ENCODE measurements at regions not wholly inside any gene's neighbourhood (a gene's known extent, or its start where the extent isn't known, plus 50 kb on each side); places are given as distances from the start of the nearest gene placed in this dataset.

GRCh38 chr10:14468023-14468441 is 137.3 kb upstream of the FRMD4A start:
- DNase-seq, result no peak

DNA sequence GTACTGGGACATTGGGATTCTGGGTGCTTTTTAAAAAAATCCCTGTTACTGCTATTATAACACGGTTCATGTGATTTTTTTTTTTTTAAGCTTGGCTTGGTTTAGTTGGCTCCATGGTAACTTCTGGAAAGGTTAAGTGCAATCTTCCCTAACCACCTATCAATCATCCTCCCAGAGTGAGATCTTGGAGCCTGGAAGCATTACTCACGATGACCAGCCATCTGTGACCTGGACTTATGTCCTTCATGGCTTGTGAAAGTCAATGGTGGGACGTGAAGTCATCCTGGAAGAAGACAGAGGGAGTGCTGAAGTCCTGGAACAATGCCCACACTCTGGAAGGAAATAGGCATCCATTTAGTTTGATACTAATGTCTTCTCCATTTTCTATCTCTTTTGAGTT is 135.5 kb upstream of the FRMD4A start:
- no peak for DNase-seq

- no peak for DNase-seq
These were observed 129.7 kb upstream of the FRMD4A start for GRCh38 chr10:14460447-14460846.

- no peak for DNase-seq
These were observed 128.9 kb upstream of the FRMD4A start for GRCh38 chr10:14459665-14460064.

DNA sequence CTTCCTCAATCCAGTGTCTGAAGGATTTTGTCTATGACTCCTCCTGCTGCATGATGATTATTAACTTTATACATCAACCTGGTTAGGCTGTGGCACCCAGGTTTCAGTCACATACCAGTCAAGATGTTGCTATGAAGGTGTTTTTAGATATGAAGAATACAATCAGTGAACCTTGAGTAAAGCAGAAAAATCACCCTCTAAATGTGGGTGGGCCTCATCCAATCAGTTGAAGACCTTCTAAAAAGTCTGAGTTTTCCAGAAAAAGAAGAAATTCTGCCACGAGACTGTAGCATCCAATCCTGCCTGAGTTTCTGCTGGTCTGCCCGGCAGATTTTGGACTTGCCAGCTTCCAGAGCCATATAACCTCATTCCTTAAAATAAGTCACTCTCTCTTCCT is 126.1 kb upstream of the FRMD4A start:
- DNase-seq, result no peak

DNA sequence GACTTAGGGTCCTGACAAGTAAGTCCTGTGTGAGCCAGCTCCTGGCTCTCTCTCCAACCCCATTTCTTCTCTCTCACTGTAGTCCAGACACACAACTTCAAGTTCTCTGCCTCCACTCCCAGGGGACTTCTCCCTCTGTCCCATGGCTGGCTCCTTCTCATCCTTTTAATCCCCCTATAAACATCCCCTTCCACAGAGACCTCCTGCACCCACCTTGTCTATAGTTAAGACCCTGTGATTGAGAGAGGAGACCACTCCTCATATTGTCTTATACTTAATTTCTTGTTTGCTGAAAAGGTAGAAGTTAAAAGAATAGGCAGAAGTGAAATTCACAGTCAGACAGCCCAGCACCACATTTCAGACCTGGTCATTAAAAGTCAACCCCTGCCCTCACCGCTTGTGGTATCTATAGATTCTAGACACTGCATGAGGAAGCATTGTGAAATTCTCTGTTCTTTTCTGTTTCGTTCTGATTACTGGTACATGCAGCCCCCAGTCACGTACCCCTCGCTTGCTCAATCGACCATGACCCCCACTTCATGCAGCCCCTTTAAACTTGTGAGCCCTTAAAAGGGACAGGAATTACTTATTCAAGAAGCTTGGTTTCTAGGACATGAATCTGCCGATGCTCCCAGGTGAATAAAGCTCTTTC is 125.6 kb upstream of the FRMD4A start:
- DNase-seq, result peak; percentile 70

DNA sequence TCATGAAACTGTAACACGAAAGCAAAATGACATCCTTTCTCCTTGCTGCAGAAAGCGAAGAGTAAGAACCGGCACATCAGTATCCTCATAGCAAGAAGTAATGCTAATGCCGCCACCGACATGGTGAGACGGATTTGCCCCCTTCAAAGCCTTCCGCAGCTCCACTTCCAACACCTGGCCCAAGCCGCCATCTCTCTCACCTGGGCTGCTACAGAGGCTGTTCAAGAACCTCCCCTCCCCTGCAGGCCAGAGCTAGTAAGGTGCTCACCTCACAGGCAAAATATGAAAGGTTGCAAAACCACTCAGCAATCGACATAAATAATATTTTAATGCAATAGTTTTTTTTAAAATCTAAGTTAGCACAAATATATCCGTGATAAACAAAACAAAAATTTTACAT is 123.9 kb upstream of the FRMD4A start:
- no peak for DNase-seq

DNA sequence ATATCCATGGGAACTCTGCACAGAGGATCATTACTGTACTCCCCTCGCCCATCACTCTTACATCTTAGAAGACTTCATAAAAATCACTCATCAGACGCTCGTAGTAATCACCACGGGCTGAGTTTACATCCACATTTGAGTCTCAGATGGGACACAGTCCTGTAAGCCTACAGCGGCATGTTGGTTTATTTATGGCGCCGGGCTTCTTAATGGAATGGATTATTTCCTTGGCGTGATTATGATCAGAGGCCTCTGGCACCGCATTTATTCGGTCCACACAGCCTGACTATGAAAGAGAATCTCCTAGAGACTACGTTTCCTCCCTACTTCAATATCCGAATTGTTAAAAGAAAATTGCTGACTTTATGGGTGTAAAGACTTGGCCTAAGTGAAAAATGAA is 123.5 kb upstream of the FRMD4A start:
- no peak for DNase-seq

GRCh38 chr10:14453593-14453992 is 122.9 kb upstream of the FRMD4A start:
- DNase-seq, result no peak

DNA sequence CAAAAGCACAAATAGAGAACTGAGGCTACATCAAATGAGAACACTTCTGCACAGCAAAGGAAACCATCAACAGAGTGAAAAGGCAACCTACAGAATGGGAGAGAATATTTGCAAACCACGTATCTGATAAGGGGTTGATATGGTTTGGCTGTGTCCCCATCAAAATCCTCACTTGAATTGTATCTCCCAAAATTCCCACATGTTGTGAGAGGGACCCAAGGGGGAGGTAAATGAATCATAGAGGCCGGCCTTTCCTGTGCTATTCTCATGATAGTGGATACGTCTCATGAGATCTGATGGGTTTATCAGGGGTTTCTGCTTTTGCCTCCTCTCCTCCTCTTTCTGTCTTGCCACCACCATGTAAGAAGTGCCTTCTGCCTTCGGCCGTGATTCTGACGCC is 120.6 kb upstream of the FRMD4A start:
- no peak for DNase-seq

GRCh38 chr10:14450041-14450491 is 119.3 kb upstream of the FRMD4A start:
- no peak for DNase-seq

DNA sequence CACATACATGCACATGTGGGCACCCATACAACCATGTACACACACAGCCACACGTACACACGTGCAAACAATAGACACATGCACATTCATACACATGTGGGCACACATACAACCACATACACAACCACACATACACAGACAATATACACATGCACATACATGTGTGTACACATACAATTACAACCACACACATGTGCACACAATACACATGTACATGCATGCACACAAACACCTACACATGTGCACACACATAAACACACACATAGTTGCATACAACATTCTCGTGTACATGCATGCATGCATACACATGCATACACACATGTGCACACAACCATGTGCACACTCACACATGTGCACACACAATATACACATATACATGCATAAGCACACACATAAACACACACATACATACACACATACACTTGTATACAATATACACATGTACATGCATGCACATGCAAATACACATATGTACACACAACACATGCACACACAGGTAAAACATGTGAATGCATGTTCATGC is 118.6 kb upstream of the FRMD4A start:
- no peak for DNase-seq

DNA sequence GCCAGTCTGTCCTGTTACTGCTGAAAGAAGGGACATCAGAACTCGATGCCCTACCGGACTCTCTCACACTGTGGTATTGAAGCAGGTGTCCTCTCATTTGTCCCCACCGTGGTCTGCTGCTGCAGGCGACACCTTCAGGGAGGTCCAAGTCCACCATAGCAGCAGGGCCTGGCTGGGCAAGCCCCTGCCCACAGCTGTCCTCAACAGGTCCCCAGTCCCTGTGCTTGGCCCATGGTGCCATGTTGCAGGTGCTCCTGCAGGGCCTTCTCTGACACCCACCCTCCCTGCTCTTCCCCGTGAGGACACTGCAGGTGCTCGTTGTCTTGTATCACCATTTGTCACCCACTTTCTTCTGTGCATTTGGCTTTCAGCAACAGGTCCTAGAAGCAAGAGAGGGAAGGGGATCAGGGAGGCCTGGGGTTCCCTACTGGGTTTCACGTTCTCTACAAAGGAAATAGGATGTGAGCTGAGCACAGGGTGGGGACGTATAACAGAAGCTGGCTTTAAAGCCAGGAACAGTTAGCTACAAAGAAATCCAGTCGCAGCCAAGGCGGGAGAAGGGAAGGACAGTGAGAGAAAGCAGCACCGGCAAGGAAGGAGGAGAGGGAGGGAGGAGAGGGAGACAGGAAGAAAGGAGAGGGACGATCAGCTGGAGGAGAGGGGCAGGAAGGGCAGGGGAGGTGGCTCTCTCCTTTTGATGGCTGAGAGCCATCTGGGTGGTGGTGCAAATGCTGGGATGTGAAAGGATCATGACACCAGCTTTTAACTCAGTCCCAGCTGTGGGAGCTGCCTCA is 117.7 kb upstream of the FRMD4A start:
- no peak for DNase-seq

DNA sequence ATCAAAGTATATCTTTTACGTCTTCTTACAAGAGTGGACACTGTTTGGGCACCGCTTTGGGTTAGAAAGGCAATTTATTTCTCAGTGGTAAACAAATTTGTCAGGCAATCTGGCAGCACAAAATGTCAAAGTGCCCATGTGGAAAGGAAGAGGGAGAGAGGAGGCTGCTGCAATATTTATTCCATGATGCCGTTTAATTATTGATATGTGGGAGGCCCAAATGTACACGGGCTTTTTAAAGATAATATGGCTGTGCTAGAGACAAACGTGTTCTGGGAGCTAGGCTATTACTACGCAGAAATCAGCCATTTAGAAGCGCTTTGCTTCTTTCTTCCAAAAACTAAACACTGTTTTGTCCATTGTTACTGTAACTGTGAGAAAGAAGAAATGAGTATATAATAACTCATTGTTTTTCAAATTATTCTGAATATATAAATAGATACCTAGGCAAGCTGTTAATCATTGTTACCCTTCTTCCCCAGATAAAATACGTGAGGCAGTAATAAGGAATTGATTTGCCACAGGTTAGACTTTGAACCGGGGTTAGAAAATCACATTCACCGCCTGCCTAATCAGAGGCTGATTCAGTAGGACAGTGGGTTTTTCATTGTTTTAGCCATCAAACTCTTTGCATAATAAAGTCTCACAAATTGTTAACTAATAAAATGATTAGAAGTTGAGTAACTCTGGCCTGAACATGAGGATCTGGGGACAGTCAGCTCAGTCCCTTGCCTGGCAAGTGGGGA is 116.5 kb upstream of the FRMD4A start:
- no peak for DNase-seq

GRCh38 chr10:14439451-14440259 is 108.9 kb upstream of the FRMD4A start:
- no peak for DNase-seq

- no peak for DNase-seq
These were observed 107.9 kb upstream of the FRMD4A start for GRCh38 chr10:14438576-14438975.

GRCh38 chr10:14438057-14438456 is 107.3 kb upstream of the FRMD4A start:
- no peak for DNase-seq

DNA sequence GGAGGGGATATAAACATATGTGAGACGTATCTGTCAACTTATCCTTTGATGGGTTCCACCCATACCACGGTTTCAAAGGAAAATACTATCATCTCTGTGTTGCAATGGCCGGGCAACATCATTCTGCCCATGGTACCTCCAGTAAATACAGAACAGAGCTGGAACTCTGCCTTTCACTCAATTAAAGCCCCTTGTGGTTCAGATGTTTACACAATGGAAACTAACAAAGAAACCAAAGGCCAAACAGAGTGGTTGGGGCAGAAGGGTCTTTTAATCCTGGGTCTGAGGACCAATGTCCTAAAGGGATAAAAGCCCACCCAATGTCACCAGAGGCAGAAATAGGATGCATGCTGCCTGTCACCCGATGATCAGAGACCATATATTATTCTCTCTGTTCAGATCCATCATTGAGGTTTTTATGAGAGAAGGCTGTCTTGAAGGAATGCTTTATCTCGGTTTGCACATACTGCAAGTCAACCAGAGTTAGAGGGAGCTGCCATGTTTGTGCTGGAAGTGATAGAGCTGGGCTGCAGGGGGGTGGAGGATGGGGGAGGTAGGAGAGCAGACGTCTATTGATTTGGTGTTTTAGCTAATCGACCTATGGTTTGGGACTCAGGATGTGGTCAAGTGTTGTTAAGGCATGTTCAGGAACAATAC is 105.4 kb upstream of the FRMD4A start:
- DNase-seq, result no peak

DNA sequence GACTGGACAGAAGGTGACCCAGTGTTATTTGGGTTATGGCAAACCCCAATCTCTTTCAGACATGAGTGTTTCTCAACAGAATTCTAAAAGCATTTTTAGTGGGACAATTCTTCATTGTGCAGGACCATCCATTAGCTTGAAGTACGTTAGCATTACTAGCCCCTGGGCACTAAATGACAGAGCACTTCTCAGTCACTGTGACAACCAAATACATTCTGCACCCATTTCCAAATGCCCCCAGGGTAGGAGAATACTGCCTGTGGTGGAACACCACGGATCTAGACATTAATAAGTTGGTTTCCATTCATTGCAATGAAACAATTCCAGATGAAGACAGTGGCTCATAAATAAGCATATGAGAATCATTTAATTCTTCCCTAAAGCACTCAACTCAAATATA is 102.4 kb upstream of the FRMD4A start:
- DNase-seq, result no peak

DNA sequence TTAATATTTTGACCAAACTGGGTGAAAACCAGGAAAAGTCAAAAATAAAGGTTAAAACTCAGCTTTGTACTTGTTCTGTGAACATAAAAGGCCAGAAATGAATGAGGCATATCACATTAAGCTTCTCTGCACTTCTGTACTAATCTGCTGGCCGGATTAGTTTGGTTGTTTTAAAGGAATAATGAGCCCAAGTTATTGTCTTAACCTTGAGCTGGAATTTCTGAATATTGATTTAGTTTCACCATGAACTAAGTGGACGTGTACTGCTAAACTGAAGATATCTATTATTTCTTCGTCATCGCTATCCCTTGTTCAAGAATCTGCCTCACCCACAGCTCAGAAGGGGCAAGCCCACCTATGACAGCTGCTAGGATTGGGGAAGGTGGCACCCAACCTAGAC is 101.1 kb upstream of the FRMD4A start:
- DNase-seq, result no peak

DNA sequence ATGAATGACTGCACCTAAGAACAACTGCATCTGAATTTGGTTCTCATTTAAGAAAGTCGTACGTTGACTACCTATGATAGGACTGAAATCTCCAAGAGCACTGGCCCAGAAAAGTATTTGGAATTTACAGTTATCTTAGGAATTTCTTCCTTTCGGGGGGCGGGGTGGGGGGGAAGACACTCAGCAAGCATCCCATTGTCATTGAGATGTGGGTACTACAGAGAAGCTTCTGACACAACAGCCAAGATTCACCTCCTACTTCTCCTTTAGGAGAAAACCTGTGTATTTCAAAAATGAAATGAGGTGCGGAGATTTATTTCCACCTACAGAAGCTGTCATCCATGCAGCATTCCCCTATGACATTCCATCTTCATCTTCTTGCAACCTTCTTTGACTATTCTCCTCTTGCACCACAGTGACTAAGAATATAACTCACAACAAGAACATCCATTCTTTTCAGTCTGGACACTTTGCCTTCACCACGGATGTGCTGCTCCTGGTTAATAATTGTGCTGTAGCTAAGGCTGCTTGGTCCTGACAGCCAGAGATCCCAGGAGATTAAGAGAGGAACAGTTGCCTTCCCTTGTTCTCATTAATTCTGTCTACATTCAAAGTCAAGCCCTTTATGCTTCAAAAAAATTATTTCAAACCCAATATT is 98.4 kb upstream of the FRMD4A start:
- no peak for DNase-seq

GRCh38 chr10:14425034-14425433 is 94.3 kb upstream of the FRMD4A start:
- no peak for DNase-seq
